H9 (cell line): ENCODE measurements at regions not wholly inside any gene's neighbourhood (a gene's known extent, or its start where the extent isn't known, plus 50 kb on each side); places are given as distances from the start of the nearest gene placed in this dataset.

ENCODE experiments used
- DNase-seq: peaks from one replicate; pipeline ENCODE4 v3.0.0-alpha.2; 2017
- H2AFZ ChIP-seq: one replicate; pipeline ENCODE4 v1.6.1; 2013; ENCODE audit warnings: mild to moderate bottlenecking, low read length, control low read depth, moderate library complexity
- H2AK5ac ChIP-seq: 2 replicates; pipeline ENCODE4 v1.6.1; 2013; ENCODE audit warnings: low read length, control low read depth, mixed read lengths; ENCODE audit not compliant: insufficient read length
- H2BK120ac ChIP-seq: one replicate; pipeline ENCODE4 v1.6.1; 2013; ENCODE audit warnings: low read depth, mild to moderate bottlenecking, low read length, control low read depth, inconsistent platforms; ENCODE audit not compliant: poor library complexity, severe bottlenecking
- H2BK12ac ChIP-seq: 2 replicates; pipeline ENCODE4 v1.6.1; 2013; ENCODE audit warnings: low read length, control low read depth, mixed read lengths, low read depth; ENCODE audit not compliant: insufficient read length
- H2BK15ac ChIP-seq: 2 replicates; pipeline ENCODE4 v1.6.1; 2013; ENCODE audit warnings: low read depth, low read length, control low read depth
- H2BK20ac ChIP-seq: one replicate; pipeline ENCODE4 v1.6.1; 2013; ENCODE audit warnings: low read depth, mild to moderate bottlenecking, low read length, control low read depth, inconsistent platforms; ENCODE audit not compliant: poor library complexity, severe bottlenecking
- H2BK5ac ChIP-seq: 2 replicates; pipeline ENCODE4 v1.6.1; 2013; ENCODE audit warnings: low read length, control low read depth, mixed read lengths; ENCODE audit not compliant: insufficient read length
- H3K14ac ChIP-seq: 2 replicates; pipeline ENCODE4 v1.6.1; 2013; ENCODE audit warnings: low read length, control low read depth; ENCODE audit not compliant: insufficient read depth
- H3K18ac ChIP-seq: 2 replicates; pipeline ENCODE4 v1.6.1; 2013; ENCODE audit warnings: low read depth, mild to moderate bottlenecking, mixed read lengths, low read length, control low read depth; ENCODE audit not compliant: insufficient read length
- H3K23ac ChIP-seq: 2 replicates; pipeline ENCODE4 v1.6.1; 2013; ENCODE audit warnings: low read length, control low read depth, mixed read lengths, low read depth; ENCODE audit not compliant: insufficient read length
- H3K23me2 ChIP-seq: 2 replicates; pipeline ENCODE4 v1.6.1; 2013; ENCODE audit warnings: low read depth, mild to moderate bottlenecking, mixed read lengths, low read length, control low read depth; ENCODE audit not compliant: insufficient read length, poor library complexity, severe bottlenecking
- H3K27ac ChIP-seq: 2 replicates; pipeline ENCODE4 v1.5.1; 2013; ENCODE audit warnings: low read length, control low read depth, mixed read lengths, low read depth; ENCODE audit not compliant: insufficient read length
- H3K27me3 ChIP-seq: 2 replicates; pipeline ENCODE4 v1.6.1; 2013; ENCODE audit warnings: low read length, control low read depth, inconsistent platforms; ENCODE audit not compliant: insufficient read depth
- H3K4ac ChIP-seq: 2 replicates; pipeline ENCODE4 v1.6.1; 2013; ENCODE audit warnings: low read depth, mild to moderate bottlenecking, control low read depth, inconsistent platforms, low read length, moderate library complexity
- H3K4me1 ChIP-seq: 2 replicates; pipeline ENCODE4 v1.6.1; 2013; ENCODE audit warnings: low read length, control low read depth, inconsistent platforms; ENCODE audit not compliant: insufficient read depth
- H3K4me2 ChIP-seq: 2 replicates; pipeline ENCODE4 v1.6.1; 2013; ENCODE audit warnings: low read length, control low read depth, mixed read lengths; ENCODE audit not compliant: insufficient read length, insufficient read depth
- H3K56ac ChIP-seq: 2 replicates; pipeline ENCODE4 v1.6.1; 2013; ENCODE audit warnings: low read depth, mild to moderate bottlenecking, mixed read lengths, low read length, control low read depth; ENCODE audit not compliant: insufficient read length
- H3K79me1 ChIP-seq: 2 replicates; pipeline ENCODE4 v1.6.1; 2013; ENCODE audit warnings: low read depth, mild to moderate bottlenecking, moderate library complexity, low read length, control low read depth, inconsistent platforms; ENCODE audit not compliant: insufficient read depth, poor library complexity, severe bottlenecking
- H3K79me2 ChIP-seq: 2 replicates; pipeline ENCODE4 v1.6.1; 2013; ENCODE audit warnings: low read length, control low read depth, inconsistent platforms; ENCODE audit not compliant: insufficient read depth
- H3K9ac ChIP-seq: 2 replicates; pipeline ENCODE4 v1.6.1; 2013; ENCODE audit warnings: low read length, control low read depth, mixed read lengths; ENCODE audit not compliant: insufficient read length; ENCODE audit errors: extremely low read depth
- H3K9me3 ChIP-seq: one replicate; pipeline ENCODE4 v1.6.1; 2013; ENCODE audit warnings: low read depth, low read length, inconsistent platforms; ENCODE audit not compliant: control insufficient read depth
- H3T11ph ChIP-seq: one replicate; pipeline ENCODE4 v1.6.1; 2013; ENCODE audit warnings: mild to moderate bottlenecking, low read length, control low read depth, inconsistent platforms
- H4K20me1 ChIP-seq: one replicate; pipeline ENCODE4 v1.6.1; 2013; ENCODE audit not compliant: control insufficient read depth, insufficient read length, insufficient read depth
- H4K5ac ChIP-seq: 2 replicates; pipeline ENCODE4 v1.6.1; 2013; ENCODE audit warnings: low read depth, mild to moderate bottlenecking, mixed read lengths, low read length, control low read depth; ENCODE audit not compliant: insufficient read length
- H4K8ac ChIP-seq: replicated peaks from 2 replicates; pipeline ENCODE4 v1.6.1; 2013; ENCODE audit warnings: low read length, control low read depth, mixed read lengths, low read depth; ENCODE audit not compliant: insufficient read length
- H4K91ac ChIP-seq: 2 replicates; pipeline ENCODE4 v1.6.1; 2013; ENCODE audit warnings: low read depth, mild to moderate bottlenecking, moderate library complexity, mixed read lengths, low read length, control low read depth; ENCODE audit not compliant: insufficient read length
- H3K27ac Mint-ChIP-seq, 3 experiments: 2 replicates in 2 of 3; 3 replicates in 1 of 3; pipeline ENCODE4 v1.8.0; 2020 to 2021; ENCODE audit warnings: mixed read lengths in 3 of 3, mild to moderate bottlenecking in 1 of 3, moderate library complexity in 1 of 3
- H3K27me3 Mint-ChIP-seq: 2 replicates; pipeline ENCODE4 v1.8.0; 2021; ENCODE audit warnings: low read depth, mild to moderate bottlenecking, moderate library complexity, mixed read lengths
- H3K36me3 Mint-ChIP-seq, 3 experiments: 2 replicates in 2 of 3; 3 replicates in 1 of 3; pipeline ENCODE4 v1.8.0; 2020 to 2021; ENCODE audit warnings: low read depth in 3 of 3, mixed read lengths in 3 of 3; ENCODE audit not compliant: insufficient read depth in 1 of 3
- H3K4me1 Mint-ChIP-seq, 2 experiments: 2 replicates each; pipeline ENCODE4 v1.8.0; 2020; ENCODE audit warnings: mixed read lengths in 2 of 2
- H3K4me3 Mint-ChIP-seq, 2 experiments: 2 replicates in 1 of 2; 3 replicates in 1 of 2; pipeline ENCODE4 v1.8.0; 2020 to 2021; ENCODE audit warnings: mild to moderate bottlenecking in 2 of 2, mixed read lengths in 2 of 2, moderate library complexity in 1 of 2
- H3K9me3 Mint-ChIP-seq, 2 experiments: 2 replicates in 1 of 2; 3 replicates in 1 of 2; pipeline ENCODE4 v1.8.0; 2020; ENCODE audit warnings: mild to moderate bottlenecking in 2 of 2, mixed read lengths in 2 of 2, moderate library complexity in 1 of 2
- WGBS: extraction: QIAGEN DNeasy Blood & Tissue Kit; methylation state at CpG from one replicate; pipeline ENCODE4 v1.1.7; 2013; ENCODE audit warnings: missing lambda C conversion rate, low lambda C conversion rate, mixed read lengths; ENCODE audit not compliant: insufficient read length; ENCODE audit errors: extremely low coverage; 5-methylcytosine and 5-hydroxymethylcytosine counted together
- TF ChIP-seq, protein P1 (sequence below): fragments of 200-600 bp; sonication (generic); conservative IDR thresholded peaks from 3 replicates; pipeline ENCODE4 v1.8.0; 2021; ENCODE audit warnings: antibody characterized with exemption, mild to moderate bottlenecking

DNA sequence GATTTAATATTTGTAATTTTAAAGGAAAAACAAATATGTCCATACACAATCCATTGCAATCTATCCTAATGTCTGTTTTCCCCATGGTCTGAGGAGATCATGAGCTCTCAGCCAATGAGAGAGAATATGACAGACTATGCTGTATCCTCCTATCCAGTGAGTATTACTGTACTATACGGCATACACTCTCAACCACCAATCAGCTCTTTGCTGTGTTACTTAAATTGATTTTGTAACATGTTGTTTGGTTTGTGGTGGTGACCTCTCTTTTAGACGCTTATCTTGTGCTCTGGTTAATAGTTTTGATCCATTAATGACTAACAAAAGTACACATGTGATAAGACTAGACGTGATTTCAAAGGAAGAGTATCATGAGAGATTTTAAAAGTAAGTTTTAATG lies 231.5 kb upstream of the FOXN3 start:
- Histone ChIP-seq H3K23ac (no peak overlapping the region), H3K4me2 (no peak overlapping the region), H3K79me2 (no peaks in the 10 kb centered on the region), H3K4me1 (no peaks in the 10 kb centered on the region), H3K4ac (no peak overlapping the region), H2BK12ac (no peak overlapping the region), H3K27me3 (no peaks in the 10 kb centered on the region), H3K9me3 (no peaks in the 10 kb centered on the region), H3K18ac (no peak overlapping the region), H3K14ac (no peak overlapping the region), H3T11ph (no peak overlapping the region), H3K9ac (no peak overlapping the region), H2BK20ac (no peak overlapping the region), H4K20me1 (no peaks in the 10 kb centered on the region), H3K79me1 (no peaks in the 10 kb centered on the region), H4K91ac (no peak overlapping the region), H2BK5ac (no peak overlapping the region), H2AK5ac (no peak overlapping the region), H3K56ac (no peak overlapping the region), H2AFZ (no peak overlapping the region), H4K5ac (no peak overlapping the region), H4K8ac (no peak overlapping the region), H3K27ac (no peak overlapping the region), H2BK120ac (no peak overlapping the region), H3K23me2 (no peaks in the 10 kb centered on the region), H2BK15ac (no peak overlapping the region)
- no peak for DNase-seq
- WGBS, result no CpG with 5 or more reads among the region's 3 CpGs
- no peaks in the 10 kb centered on the region for H3K27me3 Mint-ChIP-seq
- no peak overlapping the region for H3K4me3 Mint-ChIP-seq
- TF ChIP-seq, protein P1, sequence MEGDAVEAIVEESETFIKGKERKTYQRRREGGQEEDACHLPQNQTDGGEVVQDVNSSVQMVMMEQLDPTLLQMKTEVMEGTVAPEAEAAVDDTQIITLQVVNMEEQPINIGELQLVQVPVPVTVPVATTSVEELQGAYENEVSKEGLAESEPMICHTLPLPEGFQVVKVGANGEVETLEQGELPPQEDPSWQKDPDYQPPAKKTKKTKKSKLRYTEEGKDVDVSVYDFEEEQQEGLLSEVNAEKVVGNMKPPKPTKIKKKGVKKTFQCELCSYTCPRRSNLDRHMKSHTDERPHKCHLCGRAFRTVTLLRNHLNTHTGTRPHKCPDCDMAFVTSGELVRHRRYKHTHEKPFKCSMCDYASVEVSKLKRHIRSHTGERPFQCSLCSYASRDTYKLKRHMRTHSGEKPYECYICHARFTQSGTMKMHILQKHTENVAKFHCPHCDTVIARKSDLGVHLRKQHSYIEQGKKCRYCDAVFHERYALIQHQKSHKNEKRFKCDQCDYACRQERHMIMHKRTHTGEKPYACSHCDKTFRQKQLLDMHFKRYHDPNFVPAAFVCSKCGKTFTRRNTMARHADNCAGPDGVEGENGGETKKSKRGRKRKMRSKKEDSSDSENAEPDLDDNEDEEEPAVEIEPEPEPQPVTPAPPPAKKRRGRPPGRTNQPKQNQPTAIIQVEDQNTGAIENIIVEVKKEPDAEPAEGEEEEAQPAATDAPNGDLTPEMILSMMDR, result no peak
- H3K27ac Mint-ChIP-seq, result no peak overlapping the region
- H3K4me1 Mint-ChIP-seq, result peaks cover 19 to 21% of the 10 kb centered on the region in 2 experiments
- no peaks in the 10 kb centered on the region; a peak in 1 of 5 replicates for H3K9me3 Mint-ChIP-seq
- no peaks in the 10 kb centered on the region for H3K36me3 Mint-ChIP-seq
